ENCODE measurements at regions not wholly inside any gene's neighbourhood (a gene's known extent, or its start where the extent isn't known, plus 50 kb on each side); places are given as distances from the start of the nearest gene placed in this dataset.

GRCh38 chr15:53903129-53903528, 75.1 kb upstream of the UNC13C start:
- TF ChIP-seq CTCF (conservative IDR thresholded peaks at IDR 0.05; ENCODE audit: low read length) (no peak), EZH2phosphoT487 (IDR thresholded peaks at IDR 0.05; ENCODE audit: borderline replicate concordance) (no peak)

All from Loucy (cell line).